HG03039 (cell line): ENCODE measurements at regions not wholly inside any gene's neighbourhood (a gene's known extent, or its start where the extent isn't known, plus 50 kb on each side); places are given as distances from the start of the nearest gene placed in this dataset.
"Not testable (repeated sequence)": the region's sequence is repeated elsewhere in the genome, so short reads cannot be mapped to it uniquely, and the experiment has no call there.

ENCODE experiments used
- ATAC-seq: cut with Tn5 transposase; IDR thresholded peaks from one replicate; pipeline ENCODE4 v1.9.1; 2021; ENCODE audit warnings: mild to moderate bottlenecking, moderate library complexity; ENCODE audit not compliant: unreplicated experiment

GRCh38 chr2:16209799-16210198 lies 269.4 kb downstream of the MYCN start:
- no peak for ATAC-seq

GRCh38 chr2:16208921-16209320 lies 268.6 kb downstream of the MYCN start:
- ATAC-seq: no peak

GRCh38 chr2:16208241-16208797 lies 268.0 kb downstream of the MYCN start:
- no peak for ATAC-seq

GRCh38 chr2:16207611-16208010 lies 267.3 kb downstream of the MYCN start:
- ATAC-seq: no peak

- no peak for ATAC-seq
These were observed 266.8 kb downstream of the MYCN start for GRCh38 chr2:16207151-16207550.

- ATAC-seq: no peak
These were observed 266.0 kb downstream of the MYCN start for GRCh38 chr2:16206191-16206944.

- no peak for ATAC-seq
These were observed 265.3 kb downstream of the MYCN start for GRCh38 chr2:16205631-16206030.

- ATAC-seq: no peak
These were observed 264.7 kb downstream of the MYCN start for GRCh38 chr2:16204886-16205620.

- no peak for ATAC-seq
These were observed 263.9 kb downstream of the MYCN start for GRCh38 chr2:16204251-16204650.

GRCh38 chr2:16203691-16204090 lies 263.3 kb downstream of the MYCN start:
- ATAC-seq: no peak

- ATAC-seq: no peak
These were observed 262.7 kb downstream of the MYCN start for GRCh38 chr2:16203069-16203468.

GRCh38 chr2:16202266-16203020 lies 262.1 kb downstream of the MYCN start:
- ATAC-seq: no peak

GRCh38 chr2:16201848-16202247 lies 261.5 kb downstream of the MYCN start:
- no peak for ATAC-seq

GRCh38 chr2:16200554-16201193 lies 260.3 kb downstream of the MYCN start:
- no peak for ATAC-seq

- no peak for ATAC-seq
These were observed 259.7 kb downstream of the MYCN start for GRCh38 chr2:16199882-16200553.

- ATAC-seq: not testable (repeated sequence)
These were observed 258.9 kb downstream of the MYCN start for GRCh38 chr2:16199241-16199640.

GRCh38 chr2:16198166-16198912 lies 258.0 kb downstream of the MYCN start:
- no peak for ATAC-seq

GRCh38 chr2:16197504-16198147 lies 257.3 kb downstream of the MYCN start:
- no peak for ATAC-seq
